HG02588 (cell line): ENCODE measurements at regions not wholly inside any gene's neighbourhood (a gene's known extent, or its start where the extent isn't known, plus 50 kb on each side); places are given as distances from the start of the nearest gene placed in this dataset.

Experiments used
- ATAC-seq: cut with Tn5 transposase; IDR thresholded peaks from one replicate; pipeline ENCODE4 v1.9.1; 2021; ENCODE audit warnings: mild to moderate bottlenecking, moderate library complexity; ENCODE audit not compliant: unreplicated experiment

DNA sequence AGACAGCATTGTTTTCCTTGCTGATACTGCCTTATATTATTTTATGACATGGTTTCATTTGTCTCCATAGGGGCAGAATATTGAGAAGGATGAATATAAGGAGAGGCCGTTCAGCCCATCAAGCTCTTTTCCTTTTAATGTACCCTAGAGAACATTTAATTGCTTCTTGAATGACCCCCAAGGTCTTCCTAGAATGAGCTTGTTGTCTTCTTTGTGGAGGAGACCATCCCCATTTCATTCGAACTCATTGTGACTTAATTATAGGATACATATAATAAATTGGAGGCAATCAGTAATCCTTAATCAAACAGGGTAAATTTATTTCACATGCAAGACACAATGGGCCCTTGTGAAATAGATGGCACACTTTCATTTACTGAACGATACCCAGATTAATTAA, 231.3 kb downstream of the MDFIC start:
- ATAC-seq: no peak

GRCh38 chr7:115146148-115146547, 224.3 kb downstream of the MDFIC start:
- no peak for ATAC-seq

DNA sequence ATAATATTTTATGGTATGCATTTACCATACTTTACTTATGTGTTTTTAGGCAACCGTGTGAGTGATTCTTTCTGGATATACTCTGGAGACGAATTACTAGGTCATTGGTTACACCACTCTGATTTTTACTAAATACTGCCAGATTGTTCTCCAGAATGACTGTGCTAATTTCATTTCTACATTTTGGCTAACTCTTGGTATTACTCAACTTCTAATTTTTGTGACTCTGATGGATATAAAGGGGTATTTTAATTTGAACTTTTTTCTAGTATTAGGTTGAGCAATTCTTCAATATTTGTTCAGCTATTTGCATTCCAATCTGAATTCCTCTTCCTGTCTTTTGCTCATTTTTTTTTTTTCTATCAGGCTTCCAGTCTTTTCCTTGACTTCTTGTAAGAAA, 223.6 kb downstream of the MDFIC start:
- peak; percentile 78 for ATAC-seq

DNA sequence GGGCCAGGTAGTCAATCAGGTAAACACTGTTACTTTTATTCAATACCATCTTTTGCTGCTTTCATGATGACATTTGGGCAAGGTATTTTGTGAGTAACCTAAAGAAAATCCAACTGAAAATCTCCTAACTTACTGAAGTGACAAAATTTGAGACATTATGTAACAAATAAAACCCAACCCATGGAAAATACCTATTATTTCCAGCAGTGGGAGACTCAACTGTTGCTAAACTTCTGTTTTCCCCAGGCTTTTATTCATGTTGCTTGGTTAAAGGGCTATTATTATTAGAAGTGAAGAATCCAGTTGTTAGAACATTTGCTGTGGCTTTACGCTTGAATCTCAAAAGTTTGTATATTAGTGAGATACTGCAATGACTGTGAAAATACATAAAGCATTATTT, 215.9 kb downstream of the MDFIC start:
- ATAC-seq: no peak

- no peak for ATAC-seq
Observed at GRCh38 chr7:115136796-115137443, 215.0 kb downstream of the MDFIC start.

GRCh38 chr7:115135769-115136410, 214.0 kb downstream of the MDFIC start:
- ATAC-seq: peak; percentile 69

GRCh38 chr7:115135146-115135545, 213.3 kb downstream of the MDFIC start:
- no peak for ATAC-seq

DNA sequence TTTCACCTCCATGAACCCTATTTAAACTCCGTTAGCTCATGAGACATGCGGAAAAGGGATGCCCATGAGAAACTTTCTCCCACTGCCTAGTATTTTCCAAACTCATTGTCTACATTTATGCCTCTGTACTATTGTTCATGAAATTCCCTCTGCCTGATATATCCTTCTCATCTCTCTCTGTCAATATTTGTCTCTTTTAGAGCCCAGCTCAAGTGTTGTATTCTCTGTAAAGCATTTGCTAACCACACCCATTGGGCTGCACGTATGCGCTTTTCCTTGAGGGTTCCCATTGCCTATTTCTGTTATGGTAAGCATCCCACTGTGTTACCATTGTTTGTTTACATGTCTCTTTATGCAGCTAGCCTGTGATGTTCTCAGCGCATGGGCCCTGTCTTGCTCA, 211.4 kb downstream of the MDFIC start:
- ATAC-seq: no peak

DNA sequence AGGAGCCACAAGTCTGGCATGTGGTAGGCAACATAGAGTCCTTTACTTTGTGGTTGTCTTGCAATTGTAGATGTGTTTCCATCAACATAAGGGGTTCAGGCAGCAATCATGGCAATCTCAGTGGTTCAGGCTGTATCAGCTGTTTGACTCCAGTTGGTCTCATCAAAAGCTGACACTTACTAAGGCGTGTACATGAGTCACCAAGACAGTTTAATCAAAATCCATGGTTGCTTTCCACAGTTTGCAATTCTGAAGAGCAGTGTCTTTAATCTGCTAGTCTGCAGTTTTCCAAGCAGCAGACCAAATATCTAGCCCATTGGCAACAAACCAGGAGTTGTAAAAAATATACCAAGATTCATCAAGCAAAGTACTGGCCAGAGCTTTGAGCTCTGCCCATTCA, 210.2 kb downstream of the MDFIC start:
- no peak for ATAC-seq

DNA sequence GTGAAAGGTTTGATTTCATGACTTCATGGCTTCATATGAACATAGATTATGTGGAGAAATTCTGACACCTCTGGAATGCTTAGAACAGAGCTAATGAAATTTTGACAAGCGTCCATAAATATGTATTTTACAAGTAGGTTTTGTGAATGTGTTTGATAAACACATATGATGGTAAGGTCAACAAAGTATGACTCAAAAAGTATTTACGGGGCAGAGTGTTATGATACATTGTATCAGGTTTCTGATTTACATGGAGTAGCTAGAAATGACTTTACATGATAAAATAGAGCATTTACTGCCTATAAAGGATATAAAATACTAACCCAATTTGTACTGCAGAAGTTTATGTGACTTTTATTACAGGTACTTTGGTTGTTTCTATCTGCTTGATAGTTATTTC, 206.3 kb downstream of the MDFIC start:
- no peak for ATAC-seq

- ATAC-seq: no peak
Observed at GRCh38 chr7:115127399-115128021, 205.6 kb downstream of the MDFIC start.

GRCh38 chr7:115125750-115126149, 203.9 kb downstream of the MDFIC start:
- ATAC-seq: no peak

DNA sequence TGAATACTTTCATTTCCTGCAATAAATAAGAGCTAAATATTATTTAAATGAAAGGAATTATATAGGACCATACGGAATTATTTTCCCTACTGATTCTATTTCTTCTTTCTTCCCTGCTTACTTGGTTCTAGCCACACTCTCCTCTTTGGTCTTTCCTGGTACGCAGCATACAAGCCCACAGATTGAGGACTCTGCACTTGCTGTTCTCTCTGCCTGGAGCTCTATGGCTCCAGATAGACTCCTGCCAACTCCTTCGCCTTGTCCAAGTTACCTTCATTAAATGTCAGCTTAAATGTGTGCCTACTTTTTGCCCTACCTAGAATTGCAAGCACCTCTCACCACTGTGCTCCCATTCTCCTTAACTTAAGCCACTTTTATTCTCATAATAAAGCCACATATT, 203.4 kb downstream of the MDFIC start:
- no peak for ATAC-seq

GRCh38 chr7:115124409-115124939, 202.6 kb downstream of the MDFIC start:
- no peak for ATAC-seq

DNA sequence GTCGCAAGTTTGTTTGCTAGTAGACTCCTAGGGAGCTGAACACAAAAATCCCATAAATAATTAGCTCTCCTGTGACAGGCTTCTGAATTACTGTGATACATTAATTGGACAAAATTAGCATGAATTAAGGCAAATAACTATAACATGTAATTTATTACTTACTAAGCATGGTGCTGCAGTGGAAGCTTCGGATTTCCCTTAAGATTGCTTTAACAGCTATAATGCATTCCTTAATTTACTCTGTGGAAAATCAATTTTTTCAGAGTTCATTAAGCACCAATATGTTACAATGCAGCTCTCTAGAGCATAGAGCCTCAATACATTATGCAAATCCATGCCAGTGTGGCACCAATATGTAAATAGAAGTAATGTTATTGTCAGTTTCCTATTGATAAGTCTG, 201.5 kb downstream of the MDFIC start:
- no peak for ATAC-seq

- no peak for ATAC-seq
Observed at GRCh38 chr7:115122388-115122787, 200.5 kb downstream of the MDFIC start.

- no peak for ATAC-seq
Observed at GRCh38 chr7:115117748-115118147, 195.9 kb downstream of the MDFIC start.

- ATAC-seq: no peak
Observed at GRCh38 chr7:115116773-115117715, 195.2 kb downstream of the MDFIC start.

GRCh38 chr7:115113776-115114175, 191.9 kb downstream of the MDFIC start:
- no peak for ATAC-seq

GRCh38 chr7:115113131-115113530, 191.2 kb downstream of the MDFIC start:
- ATAC-seq: no peak

- ATAC-seq: no peak
Observed at GRCh38 chr7:115110523-115110922, 188.6 kb downstream of the MDFIC start.
